K562 (cell line): ENCODE measurements at regions not wholly inside any gene's neighbourhood (a gene's known extent, or its start where the extent isn't known, plus 50 kb on each side); places are given as distances from the start of the nearest gene placed in this dataset.

Source experiments
- ATAC-seq: fragments of 200-7000 bp; cut with Tn5 transposase; 3 replicates; pipeline ENCODE4 v1.9.1; 2020; ENCODE audit warnings: moderate library complexity
- BruUV-seq: library from RNA; stranded (reverse); fragments of 400-500 nt; replicated peaks from 2 replicates; lab custom pipeline; 2021; lab: Mats Ljungman, UMichigan
- CTCF ChIA-PET: fragments of 300-600 bp; formaldehyde crosslinking; extraction: SDS; loops from one replicate; lab custom pipeline; 2021; ENCODE audit warnings: low intra/inter-chr PET ratio; lab: Yijun Ruan, JAX
- POLR2A ChIA-PET: fragments of 300-600, 350-650 bp; sonication (Branson Sonifier 250); formaldehyde crosslinking; extraction: SDS; loops from one replicate; lab custom pipeline; 2021; ENCODE audit warnings: antibody characterized with exemption, inconsistent platforms; lab: Yijun Ruan, JAX
- DNase-seq, 4 experiments: peaks; one replicate each; pipeline versions ENCODE4 v3.0.0 to v3.0.0-alpha.2; 2011 to 2018; ENCODE audit warnings: low spot score in 3 of 4, mixed read lengths in 3 of 4; ENCODE audit errors: extremely low read depth in 1 of 4
- FAIRE-seq: peaks from 2 replicates; lab custom pipeline; 2011; peaks lifted over from hg19 to GRCh38; lab: Jason Lieb, UNC
- H2AFZ ChIP-seq: 2 replicates; pipeline ENCODE4 v1.6.0; 2011; ENCODE audit warnings: low read depth, low read length, control low read depth, inconsistent platforms
- H3K27ac ChIP-seq: fragments of 200-600 bp; 3 replicates; pipeline ENCODE4 v1.8.0; 2011; ENCODE audit warnings: low read depth, mild to moderate bottlenecking, control low read depth, inconsistent platforms, low read length, moderate library complexity, mixed read lengths; ENCODE audit errors: extremely low read depth
- H3K27me3 ChIP-seq, 2 experiments: fragments of 300-600 bp in 1 of 2; 2 replicates in 1 of 2; 3 replicates in 1 of 2; pipeline versions ENCODE4 v1.6.0 to v1.8.0; 2011; ENCODE audit warnings: inconsistent platforms in 2 of 2, low read length in 2 of 2, mild to moderate bottlenecking in 1 of 2, mixed read lengths in 1 of 2, moderate library complexity in 1 of 2; ENCODE audit not compliant: control insufficient read depth in 2 of 2, insufficient read depth in 2 of 2
- H3K36me3 ChIP-seq: fragments of 300-600 bp; 3 replicates; pipeline ENCODE4 v1.8.0; 2011; ENCODE audit warnings: mild to moderate bottlenecking, low read length, inconsistent platforms; ENCODE audit not compliant: control insufficient read depth, insufficient read depth
- H3K4me1 ChIP-seq, 2 experiments: fragments of 200-600 bp in 1 of 2; replicated peaks in 1 of 2; 2 replicates in 1 of 2; 3 replicates in 1 of 2; pipeline versions ENCODE4 v1.5.1 to v1.8.0; 2011; ENCODE audit warnings: inconsistent platforms in 2 of 2, low read length in 2 of 2, mild to moderate bottlenecking in 1 of 2, mixed read lengths in 1 of 2, moderate library complexity in 1 of 2; ENCODE audit not compliant: control insufficient read depth in 2 of 2, insufficient read depth in 2 of 2
- H3K4me2 ChIP-seq: 2 replicates; pipeline ENCODE4 v1.6.1; 2011; ENCODE audit warnings: low read length, control low read depth, inconsistent platforms, mixed read lengths; ENCODE audit not compliant: insufficient read depth
- H3K4me3 ChIP-seq: fragments of 200-600 bp; sonication (generic), shearing (Covaris generic); 2 replicates; pipeline ENCODE4 v1.5.1; 2016; ENCODE audit warnings: control low read depth, inconsistent platforms
- H3K79me2 ChIP-seq: fragments of 200-600 bp; 3 replicates; pipeline ENCODE4 v1.8.0; 2011; ENCODE audit warnings: low read length, inconsistent platforms; ENCODE audit not compliant: control insufficient read depth, insufficient read depth
- H3K9ac ChIP-seq, 2 experiments: 2 replicates each; pipeline versions ENCODE4 v1.6.0 to v1.6.1; 2011; ENCODE audit warnings: low read depth in 2 of 2, low read length in 2 of 2, control low read depth in 1 of 2, inconsistent platforms in 1 of 2, mild to moderate bottlenecking in 1 of 2, mixed read lengths in 1 of 2; ENCODE audit not compliant: insufficient read depth in 1 of 2
- H3K9me1 ChIP-seq: one replicate; pipeline ENCODE4 v1.6.0; 2011; ENCODE audit warnings: inconsistent platforms, mild to moderate bottlenecking, low read length, moderate library complexity; ENCODE audit not compliant: control insufficient read depth, insufficient read depth
- H3K9me3 ChIP-seq: replicated peaks from 2 replicates; pipeline ENCODE4 v1.5.1; 2011; ENCODE audit warnings: low read depth, low read length, inconsistent platforms; ENCODE audit not compliant: control insufficient read depth, insufficient read depth
- H4K20me1 ChIP-seq: replicated peaks from 2 replicates; pipeline ENCODE4 v1.6.1; 2011; ENCODE audit warnings: low read length, inconsistent platforms, mixed read lengths; ENCODE audit not compliant: control insufficient read depth, insufficient read depth
- ASH1L ChIP-seq: fragments of 450-650 bp; IDR thresholded peaks from 2 replicates; pipeline ENCODE4 v1.6.1; 2018; ENCODE audit warnings: borderline replicate concordance, mild to moderate bottlenecking, low read depth; ENCODE audit not compliant: partially characterized antibody
- EP300 ChIP-seq: IDR thresholded peaks from 2 replicates; pipeline ENCODE4 v1.6.1; 2012; ENCODE audit warnings: low read length, improper control_type of control experiment
- FUS ChIP-seq: fragments of 200-400 bp; formaldehyde crosslinking; optimal IDR thresholded peaks from 2 replicates; pipeline ENCODE3; 2017; ENCODE audit warnings: low read depth, low read length
- PHB2 ChIP-seq: fragments of 450-650 bp; IDR thresholded peaks from 2 replicates; pipeline ENCODE4 v1.6.1; 2017; ENCODE audit warnings: low read depth
- RBM22 ChIP-seq: fragments of 200-400 bp; formaldehyde crosslinking; IDR thresholded peaks from 2 replicates; pipeline ENCODE4 v1.6.1; 2018; ENCODE audit warnings: low read length, low read depth; ENCODE audit not compliant: poor library complexity, severe bottlenecking
- ZC3H4 ChIP-seq: sonication (generic); formaldehyde crosslinking; IDR thresholded peaks from 2 replicates; pipeline ENCODE4 v1.9.0; 2021; ENCODE audit warnings: missing genetic modification reagents, borderline replicate concordance
- ZKSCAN1 ChIP-seq: fragments of 150-350 bp; IDR thresholded peaks from 2 replicates; pipeline ENCODE4 v1.6.1; 2016; ENCODE audit warnings: low read depth, low read length
- WGBS: fragments of 100-300 bp; shearing (Covaris generic); methylation state at CpG from one replicate; pipeline ENCODE4 v1.1.6; 2016; ENCODE audit warnings: low coverage, mixed read lengths; ENCODE audit not compliant: insufficient coverage; ENCODE audit errors: missing lambda C conversion rate; 5-methylcytosine and 5-hydroxymethylcytosine counted together
- in situ Hi-C: fragments of 300-500 bp; cut with MboI; formaldehyde crosslinking; loops from 4 replicates; pipeline ENCODE4 v1.15.0; 2018; ENCODE audit warnings: inconsistent platforms, mixed read lengths
- intact Hi-C: fragments of 100-400 bp; cut with micrococcal nuclease; formaldehyde crosslinking; loops from 2 replicates; pipeline ENCODE4 v1.14.2; 2022
- TF ChIP-seq, protein P1 (sequence below): IDR thresholded peaks from 3 replicates; pipeline ENCODE4 v1.6.1; 2011; ENCODE audit warnings: borderline replicate concordance, mild to moderate bottlenecking, moderate library complexity; ENCODE audit not compliant: insufficient read length; ENCODE audit errors: extremely low read depth
- TF ChIP-seq, protein P2 (sequence below), 2 experiments: fragments of 450-650 bp in 1 of 2; sonication (generic) in 1 of 2; formaldehyde crosslinking in 1 of 2; IDR thresholded peaks in 1 of 2; conservative IDR thresholded peaks in 1 of 2; 2 replicates each; pipeline versions ENCODE4 v1.6.1 to v1.8.1; 2016 to 2023; ENCODE audit warnings: mild to moderate bottlenecking in 2 of 2, moderate library complexity in 2 of 2, inconsistent platforms in 1 of 2, missing genetic modification reagents in 1 of 2
- TF ChIP-seq, protein P3 (sequence below), 2 experiments: fragments of 450-650 bp; IDR thresholded peaks; 2 replicates each; pipeline ENCODE4 v1.6.1; 2016; ENCODE audit warnings: mild to moderate bottlenecking in 2 of 2, borderline replicate concordance in 1 of 2, low read depth in 1 of 2, moderate library complexity in 1 of 2

DNA sequence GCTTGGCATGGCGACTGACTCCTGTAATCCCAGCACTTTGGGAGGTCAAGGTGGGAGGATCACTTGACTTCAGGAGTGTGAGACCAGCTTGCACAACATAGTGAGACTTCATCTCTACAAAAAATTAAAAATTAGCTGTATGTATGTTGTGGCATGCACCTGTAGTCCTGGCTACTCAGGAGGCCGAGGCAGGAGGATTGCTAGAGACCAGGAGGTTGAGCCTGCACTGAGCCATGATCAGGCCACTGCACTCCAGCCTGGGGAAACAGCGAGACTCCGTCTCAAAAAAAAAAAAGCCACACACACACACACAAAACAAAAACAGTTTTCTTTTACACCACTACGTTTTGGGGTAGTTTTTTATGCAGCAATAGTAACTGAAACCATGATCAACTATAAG lies 89.0 kb upstream of the DHX40 start:
- Histone ChIP-seq H3K9me3 (no peaks in the 10 kb centered on the region), H2AFZ (0 out of 2 replicates have a peak overlapping the region, but pooled peaks have one; percentile 34), H3K27ac (no peak overlapping the region), H4K20me1 (no peaks in the 10 kb centered on the region), H3K4me2 (no peak overlapping the region), H3K9ac (no peak overlapping the region), H3K36me3 (no peaks in the 10 kb centered on the region), H3K27me3 (peaks cover 4 to 22% of the 10 kb centered on the region in 2 experiments), H3K9me1 (no peaks in the 10 kb centered on the region), H3K79me2 (no peaks in the 10 kb centered on the region), H3K4me3 (no peak overlapping the region), H3K4me1 (no peaks in the 10 kb centered on the region; a peak in 1 of 5 replicates)
- POLR2A ChIA-PET = interaction anchor here (0.7 kb wide), 1 partner anchor 106 kb away, joined by 3 read pairs; no protein-coding TSS in a partner anchor
- no TSS peak for BruUV-seq
- intact Hi-C loops = no loop called here
- in situ Hi-C loops = no loop called here
- DNase-seq (no peak), ATAC-seq (no peak), FAIRE-seq (no peak)
- CTCF ChIA-PET = interaction anchor here (0.7 kb wide), 1 partner anchor 37 kb away, joined by 3 read pairs; no protein-coding TSS in a partner anchor
- 6% methylated on average over 5 of the region's 5 CpGs for WGBS
- TF ChIP-seq FUS (no peak), RBM22 (no peak), ZC3H4 (no peak), ASH1L (no peak), ZKSCAN1 (no peak), EP300 (no peak), PHB2 (no peak)
- TF ChIP-seq, protein P1, sequence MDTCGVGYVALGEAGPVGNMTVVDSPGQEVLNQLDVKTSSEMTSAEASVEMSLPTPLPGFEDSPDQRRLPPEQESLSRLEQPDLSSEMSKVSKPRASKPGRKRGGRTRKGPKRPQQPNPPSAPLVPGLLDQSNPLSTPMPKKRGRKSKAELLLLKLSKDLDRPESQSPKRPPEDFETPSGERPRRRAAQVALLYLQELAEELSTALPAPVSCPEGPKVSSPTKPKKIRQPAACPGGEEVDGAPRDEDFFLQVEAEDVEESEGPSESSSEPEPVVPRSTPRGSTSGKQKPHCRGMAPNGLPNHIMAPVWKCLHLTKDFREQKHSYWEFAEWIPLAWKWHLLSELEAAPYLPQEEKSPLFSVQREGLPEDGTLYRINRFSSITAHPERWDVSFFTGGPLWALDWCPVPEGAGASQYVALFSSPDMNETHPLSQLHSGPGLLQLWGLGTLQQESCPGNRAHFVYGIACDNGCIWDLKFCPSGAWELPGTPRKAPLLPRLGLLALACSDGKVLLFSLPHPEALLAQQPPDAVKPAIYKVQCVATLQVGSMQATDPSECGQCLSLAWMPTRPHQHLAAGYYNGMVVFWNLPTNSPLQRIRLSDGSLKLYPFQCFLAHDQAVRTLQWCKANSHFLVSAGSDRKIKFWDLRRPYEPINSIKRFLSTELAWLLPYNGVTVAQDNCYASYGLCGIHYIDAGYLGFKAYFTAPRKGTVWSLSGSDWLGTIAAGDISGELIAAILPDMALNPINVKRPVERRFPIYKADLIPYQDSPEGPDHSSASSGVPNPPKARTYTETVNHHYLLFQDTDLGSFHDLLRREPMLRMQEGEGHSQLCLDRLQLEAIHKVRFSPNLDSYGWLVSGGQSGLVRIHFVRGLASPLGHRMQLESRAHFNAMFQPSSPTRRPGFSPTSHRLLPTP = no peak
- TF ChIP-seq, protein P2, sequence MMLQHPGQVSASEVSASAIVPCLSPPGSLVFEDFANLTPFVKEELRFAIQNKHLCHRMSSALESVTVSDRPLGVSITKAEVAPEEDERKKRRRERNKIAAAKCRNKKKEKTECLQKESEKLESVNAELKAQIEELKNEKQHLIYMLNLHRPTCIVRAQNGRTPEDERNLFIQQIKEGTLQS (IDR thresholded peaks at IDR 0.05) = no peak
- TF ChIP-seq, protein P2 (CRISPR knock-in tag; conservative IDR thresholded peaks at IDR 0.05) = no peak
- TF ChIP-seq, protein P3, sequence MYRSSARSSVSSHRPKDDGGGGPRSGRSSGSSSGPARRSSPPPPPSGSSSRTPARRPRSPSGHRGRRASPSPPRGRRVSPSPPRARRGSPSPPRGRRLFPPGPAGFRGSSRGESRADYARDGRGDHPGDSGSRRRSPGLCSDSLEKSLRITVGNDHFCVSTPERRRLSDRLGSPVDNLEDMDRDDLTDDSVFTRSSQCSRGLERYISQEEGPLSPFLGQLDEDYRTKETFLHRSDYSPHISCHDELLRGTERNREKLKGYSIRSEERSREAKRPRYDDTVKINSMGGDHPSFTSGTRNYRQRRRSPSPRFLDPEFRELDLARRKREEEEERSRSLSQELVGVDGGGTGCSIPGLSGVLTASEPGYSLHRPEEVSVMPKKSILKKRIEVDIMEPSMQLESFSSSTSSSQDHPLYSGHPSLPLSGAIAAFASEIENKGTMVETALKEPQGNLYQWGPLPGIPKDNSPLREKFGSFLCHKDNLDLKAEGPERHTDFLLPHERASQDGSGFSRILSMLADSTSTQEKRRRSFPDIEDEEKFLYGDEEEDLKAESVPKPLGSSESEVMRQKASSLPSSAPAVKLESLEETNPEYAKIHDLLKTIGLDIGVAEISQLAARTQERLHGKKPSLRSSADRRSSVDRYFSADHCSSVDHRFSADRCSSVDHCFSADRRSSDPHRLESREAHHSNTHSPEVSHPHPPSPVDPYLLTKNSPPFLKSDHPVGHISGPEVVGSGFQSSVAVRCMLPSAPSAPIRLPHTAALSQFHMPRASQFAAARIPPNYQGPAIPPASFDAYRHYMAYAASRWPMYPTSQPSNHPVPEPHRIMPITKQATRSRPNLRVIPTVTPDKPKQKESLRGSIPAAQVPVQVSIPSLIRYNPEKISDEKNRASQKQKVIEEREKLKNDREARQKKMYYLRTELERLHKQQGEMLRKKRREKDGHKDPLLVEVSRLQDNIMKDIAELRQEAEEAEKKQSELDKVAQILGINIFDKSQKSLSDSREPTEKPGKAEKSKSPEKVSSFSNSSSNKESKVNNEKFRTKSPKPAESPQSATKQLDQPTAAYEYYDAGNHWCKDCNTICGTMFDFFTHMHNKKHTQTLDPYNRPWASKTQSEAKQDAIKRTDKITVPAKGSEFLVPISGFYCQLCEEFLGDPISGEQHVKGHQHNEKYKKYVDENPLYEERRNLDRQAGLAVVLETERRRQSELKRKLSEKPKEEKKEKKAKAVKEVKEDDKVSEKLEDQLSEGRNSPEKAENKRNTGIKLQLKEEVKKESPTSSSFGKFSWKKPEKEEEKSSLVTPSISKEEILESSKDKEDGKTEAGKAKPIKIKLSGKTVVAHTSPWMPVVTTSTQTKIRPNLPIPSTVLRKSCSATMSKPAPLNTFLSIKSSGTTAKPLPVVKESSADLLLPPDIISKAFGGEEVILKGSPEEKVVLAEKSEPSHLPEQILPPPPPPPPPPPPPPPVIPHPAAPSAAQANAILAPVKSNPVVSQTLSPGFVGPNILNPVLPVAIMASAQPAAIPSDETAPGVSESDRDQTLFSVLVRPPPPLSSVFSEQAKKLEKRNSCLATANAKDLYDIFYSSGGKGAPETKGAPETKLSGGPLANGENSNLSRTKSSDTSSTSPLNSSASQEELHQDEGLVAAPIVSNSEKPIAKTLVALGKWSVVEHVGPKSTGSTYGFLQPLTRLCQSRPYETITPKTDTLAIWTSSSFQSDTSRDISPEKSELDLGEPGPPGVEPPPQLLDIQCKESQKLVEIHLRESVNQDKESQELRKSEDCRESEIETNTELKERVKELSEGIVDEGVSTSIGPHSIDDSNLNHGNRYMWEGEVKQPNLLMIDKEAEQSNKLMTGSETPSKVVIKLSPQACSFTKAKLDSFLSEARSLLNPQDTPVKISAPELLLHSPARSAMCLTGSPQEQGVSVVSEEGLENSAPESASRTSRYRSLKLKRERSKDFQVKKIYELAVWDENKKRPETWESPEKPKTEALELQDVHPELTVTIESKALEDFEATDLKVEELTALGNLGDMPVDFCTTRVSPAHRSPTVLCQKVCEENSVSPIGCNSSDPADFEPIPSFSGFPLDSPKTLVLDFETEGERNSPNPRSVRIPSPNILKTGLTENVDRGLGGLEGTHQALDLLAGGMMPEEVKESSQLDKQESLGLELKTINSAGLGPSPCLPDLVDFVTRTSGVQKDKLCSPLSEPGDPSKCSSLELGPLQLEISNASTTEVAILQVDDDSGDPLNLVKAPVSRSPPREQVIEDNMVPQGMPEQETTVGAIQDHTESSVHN (IDR thresholded peaks at IDR 0.05; ENCODE audit: borderline replicate concordance in 1 of 2, low read depth in 1 of 2) = no peak
